Neural cell (in vitro differentiated cells): ENCODE measurements at regions not wholly inside any gene's neighbourhood (a gene's known extent, or its start where the extent isn't known, plus 50 kb on each side); places are given as distances from the start of the nearest gene placed in this dataset.

ENCODE experiments used
- EP300 ChIP-seq: fragments of 450-650 bp; conservative IDR thresholded peaks from 2 replicates; pipeline ENCODE4 v1.6.1; 2014; ENCODE audit warnings: antibody characterized with exemption, mild to moderate bottlenecking, moderate library complexity; ENCODE audit not compliant: poor library complexity, severe bottlenecking
- EZH2 ChIP-seq: fragments of 200-600, 300-800 bp; shearing (Covaris generic), sonication (generic); IDR thresholded peaks from 2 replicates; pipeline ENCODE4 v1.6.1; 2014; ENCODE audit warnings: antibody characterized with exemption, low read length, borderline replicate concordance, mild to moderate bottlenecking; ENCODE audit not compliant: insufficient read depth, poor library complexity, severe bottlenecking
- MXI1 ChIP-seq: fragments of 450-650 bp; conservative IDR thresholded peaks from 2 replicates; pipeline ENCODE4 v1.6.1; 2014; ENCODE audit warnings: antibody characterized with exemption, mild to moderate bottlenecking; ENCODE audit not compliant: poor library complexity, severe bottlenecking
- POLR2AphosphoS5 ChIP-seq: IDR thresholded peaks from 2 replicates; pipeline ENCODE4 v1.6.1; 2012
- RAD21 ChIP-seq: fragments of 450-650 bp; conservative IDR thresholded peaks from 2 replicates; pipeline ENCODE4 v1.6.1; 2014; ENCODE audit warnings: antibody characterized with exemption, mild to moderate bottlenecking, moderate library complexity
- TF ChIP-seq, protein P1 (sequence below): fragments of 450-650 bp; IDR thresholded peaks from 2 replicates; pipeline ENCODE4 v1.5.1; 2014; ENCODE audit warnings: antibody characterized with exemption, mild to moderate bottlenecking, moderate library complexity; ENCODE audit not compliant: poor library complexity, severe bottlenecking
- TF ChIP-seq, protein P2 (sequence below): IDR thresholded peaks from 2 replicates; pipeline ENCODE4 v1.6.1; 2012; ENCODE audit warnings: borderline replicate concordance

DNA sequence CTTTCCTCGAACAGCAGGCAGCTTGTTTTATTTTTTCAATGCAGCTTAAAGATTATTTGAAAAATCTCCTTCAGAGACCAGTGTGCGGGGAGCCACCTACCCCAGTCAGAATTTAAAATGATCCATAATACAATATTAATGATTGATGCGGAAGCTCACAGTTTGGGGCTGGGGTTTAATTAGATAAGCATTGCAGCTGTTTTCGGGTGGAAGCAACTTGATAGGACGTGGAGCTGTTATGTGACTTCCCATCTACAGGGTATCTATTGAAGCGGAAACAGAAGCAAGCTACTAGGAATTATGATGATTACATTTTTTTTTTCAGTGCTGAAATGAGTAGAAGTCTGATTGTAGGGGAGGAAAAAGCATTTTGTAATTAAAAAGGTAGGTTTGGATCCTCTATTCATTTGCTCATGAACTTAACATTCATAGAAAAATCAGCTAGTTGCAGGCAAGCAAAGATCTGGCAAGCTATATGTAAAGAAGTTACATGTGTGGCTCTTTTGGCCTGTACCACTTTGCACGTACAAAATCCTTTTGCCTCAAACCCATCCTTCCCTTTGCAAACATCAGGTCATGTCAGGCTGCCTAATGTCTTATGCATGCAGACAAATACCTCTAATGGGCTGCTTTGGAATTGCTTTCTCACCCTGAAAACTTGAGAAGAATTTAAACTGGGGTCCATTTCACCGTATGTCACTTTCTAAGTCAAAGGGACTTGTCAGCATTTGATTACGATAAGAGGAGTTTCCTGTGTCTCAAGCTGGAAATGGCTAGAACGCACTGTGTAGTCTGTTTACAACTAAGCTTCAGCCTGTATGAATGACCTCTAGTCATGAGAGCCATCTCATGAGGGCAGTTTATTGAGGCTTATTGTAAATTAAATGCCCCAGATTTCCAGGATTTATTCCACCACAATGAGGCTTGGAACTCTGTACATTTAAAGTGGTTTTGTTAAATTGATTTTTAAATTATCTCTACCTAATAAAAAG is 267.1 kb upstream of the TMTC4 start:
- TF ChIP-seq, protein P1, sequence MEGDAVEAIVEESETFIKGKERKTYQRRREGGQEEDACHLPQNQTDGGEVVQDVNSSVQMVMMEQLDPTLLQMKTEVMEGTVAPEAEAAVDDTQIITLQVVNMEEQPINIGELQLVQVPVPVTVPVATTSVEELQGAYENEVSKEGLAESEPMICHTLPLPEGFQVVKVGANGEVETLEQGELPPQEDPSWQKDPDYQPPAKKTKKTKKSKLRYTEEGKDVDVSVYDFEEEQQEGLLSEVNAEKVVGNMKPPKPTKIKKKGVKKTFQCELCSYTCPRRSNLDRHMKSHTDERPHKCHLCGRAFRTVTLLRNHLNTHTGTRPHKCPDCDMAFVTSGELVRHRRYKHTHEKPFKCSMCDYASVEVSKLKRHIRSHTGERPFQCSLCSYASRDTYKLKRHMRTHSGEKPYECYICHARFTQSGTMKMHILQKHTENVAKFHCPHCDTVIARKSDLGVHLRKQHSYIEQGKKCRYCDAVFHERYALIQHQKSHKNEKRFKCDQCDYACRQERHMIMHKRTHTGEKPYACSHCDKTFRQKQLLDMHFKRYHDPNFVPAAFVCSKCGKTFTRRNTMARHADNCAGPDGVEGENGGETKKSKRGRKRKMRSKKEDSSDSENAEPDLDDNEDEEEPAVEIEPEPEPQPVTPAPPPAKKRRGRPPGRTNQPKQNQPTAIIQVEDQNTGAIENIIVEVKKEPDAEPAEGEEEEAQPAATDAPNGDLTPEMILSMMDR, result no peak
- TF ChIP-seq, protein P2, sequence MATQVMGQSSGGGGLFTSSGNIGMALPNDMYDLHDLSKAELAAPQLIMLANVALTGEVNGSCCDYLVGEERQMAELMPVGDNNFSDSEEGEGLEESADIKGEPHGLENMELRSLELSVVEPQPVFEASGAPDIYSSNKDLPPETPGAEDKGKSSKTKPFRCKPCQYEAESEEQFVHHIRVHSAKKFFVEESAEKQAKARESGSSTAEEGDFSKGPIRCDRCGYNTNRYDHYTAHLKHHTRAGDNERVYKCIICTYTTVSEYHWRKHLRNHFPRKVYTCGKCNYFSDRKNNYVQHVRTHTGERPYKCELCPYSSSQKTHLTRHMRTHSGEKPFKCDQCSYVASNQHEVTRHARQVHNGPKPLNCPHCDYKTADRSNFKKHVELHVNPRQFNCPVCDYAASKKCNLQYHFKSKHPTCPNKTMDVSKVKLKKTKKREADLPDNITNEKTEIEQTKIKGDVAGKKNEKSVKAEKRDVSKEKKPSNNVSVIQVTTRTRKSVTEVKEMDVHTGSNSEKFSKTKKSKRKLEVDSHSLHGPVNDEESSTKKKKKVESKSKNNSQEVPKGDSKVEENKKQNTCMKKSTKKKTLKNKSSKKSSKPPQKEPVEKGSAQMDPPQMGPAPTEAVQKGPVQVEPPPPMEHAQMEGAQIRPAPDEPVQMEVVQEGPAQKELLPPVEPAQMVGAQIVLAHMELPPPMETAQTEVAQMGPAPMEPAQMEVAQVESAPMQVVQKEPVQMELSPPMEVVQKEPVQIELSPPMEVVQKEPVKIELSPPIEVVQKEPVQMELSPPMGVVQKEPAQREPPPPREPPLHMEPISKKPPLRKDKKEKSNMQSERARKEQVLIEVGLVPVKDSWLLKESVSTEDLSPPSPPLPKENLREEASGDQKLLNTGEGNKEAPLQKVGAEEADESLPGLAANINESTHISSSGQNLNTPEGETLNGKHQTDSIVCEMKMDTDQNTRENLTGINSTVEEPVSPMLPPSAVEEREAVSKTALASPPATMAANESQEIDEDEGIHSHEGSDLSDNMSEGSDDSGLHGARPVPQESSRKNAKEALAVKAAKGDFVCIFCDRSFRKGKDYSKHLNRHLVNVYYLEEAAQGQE, result no peak
- TF ChIP-seq POLR2AphosphoS5 (no peak), EZH2 (no peak), EP300 (no peak), RAD21 (no peak), MXI1 (no peak)
